Thyroid gland (tissue), 4 donors: ENCODE measurements at regions not wholly inside any gene's neighbourhood (a gene's known extent, or its start where the extent isn't known, plus 50 kb on each side); places are given as distances from the start of the nearest gene placed in this dataset.

ENCODE experiments used
- POLR2A ChIP-seq, 2 donors: fragments of 450-650 bp; IDR thresholded peaks; one replicate each; pipeline ENCODE4 v1.6.1; 2017; ENCODE audit warnings: antibody characterized with exemption in 2 of 2, mild to moderate bottlenecking in 2 of 2, moderate library complexity in 1 of 2
- TF ChIP-seq, protein P1 (sequence below), 6 experiments: fragments of 200-600 bp in 3 of 6; fragments of 450-650 bp in 3 of 6; sonication (generic) in 3 of 6; IDR thresholded peaks; one replicate each; pipeline ENCODE4 v1.5.1; 2016 to 2019; ENCODE audit warnings: antibody characterized with exemption in 6 of 6, mild to moderate bottlenecking in 2 of 6, inconsistent platforms in 1 of 6, moderate library complexity in 1 of 6

DNA sequence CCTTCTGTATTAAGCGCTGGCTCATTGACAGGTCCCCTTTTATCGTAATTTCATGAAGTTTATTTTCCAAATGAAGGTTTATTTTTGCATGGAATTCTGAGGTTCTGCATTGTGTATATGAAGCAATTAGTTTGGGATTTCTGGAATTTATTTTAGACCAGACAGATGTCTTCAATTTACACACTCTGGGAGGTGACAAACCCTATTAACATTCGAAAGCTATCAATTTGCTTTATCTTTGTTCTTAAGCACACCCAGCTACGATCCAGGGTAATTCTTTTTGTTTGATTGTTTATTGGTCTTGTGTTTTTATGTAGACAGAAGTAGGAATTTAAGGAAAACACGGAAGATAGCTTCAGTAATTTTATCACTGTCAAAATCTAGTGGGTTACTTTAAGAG lies 264.6 kb downstream of the HS3ST3A1 start:
- TF ChIP-seq, protein P1, sequence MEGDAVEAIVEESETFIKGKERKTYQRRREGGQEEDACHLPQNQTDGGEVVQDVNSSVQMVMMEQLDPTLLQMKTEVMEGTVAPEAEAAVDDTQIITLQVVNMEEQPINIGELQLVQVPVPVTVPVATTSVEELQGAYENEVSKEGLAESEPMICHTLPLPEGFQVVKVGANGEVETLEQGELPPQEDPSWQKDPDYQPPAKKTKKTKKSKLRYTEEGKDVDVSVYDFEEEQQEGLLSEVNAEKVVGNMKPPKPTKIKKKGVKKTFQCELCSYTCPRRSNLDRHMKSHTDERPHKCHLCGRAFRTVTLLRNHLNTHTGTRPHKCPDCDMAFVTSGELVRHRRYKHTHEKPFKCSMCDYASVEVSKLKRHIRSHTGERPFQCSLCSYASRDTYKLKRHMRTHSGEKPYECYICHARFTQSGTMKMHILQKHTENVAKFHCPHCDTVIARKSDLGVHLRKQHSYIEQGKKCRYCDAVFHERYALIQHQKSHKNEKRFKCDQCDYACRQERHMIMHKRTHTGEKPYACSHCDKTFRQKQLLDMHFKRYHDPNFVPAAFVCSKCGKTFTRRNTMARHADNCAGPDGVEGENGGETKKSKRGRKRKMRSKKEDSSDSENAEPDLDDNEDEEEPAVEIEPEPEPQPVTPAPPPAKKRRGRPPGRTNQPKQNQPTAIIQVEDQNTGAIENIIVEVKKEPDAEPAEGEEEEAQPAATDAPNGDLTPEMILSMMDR (IDR thresholded peaks at IDR 0.05) = no peak
- TF ChIP-seq POLR2A (IDR thresholded peaks at IDR 0.05) = no peak
